Neural progenitor cell (in vitro differentiated cells): ENCODE measurements at regions not wholly inside any gene's neighbourhood (a gene's known extent, or its start where the extent isn't known, plus 50 kb on each side); places are given as distances from the start of the nearest gene placed in this dataset.

Experiments used
- DNase-seq: peaks from one replicate; pipeline ENCODE4 v3.0.0-alpha.2; 2016; ENCODE audit warnings: low spot score
- H2AFZ ChIP-seq: fragments of 200-600 bp; sonication (generic); replicated peaks from 2 replicates; pipeline ENCODE4 v1.6.1; 2016; ENCODE audit warnings: antibody characterized with exemption
- H3F3A ChIP-seq: fragments of 200-600 bp; sonication (generic); 2 replicates; pipeline ENCODE4 v1.6.1; 2016; ENCODE audit warnings: antibody characterized with exemption, low read depth
- H3K27ac ChIP-seq: fragments of 200-600 bp; sonication (generic); 2 replicates; pipeline ENCODE4 v1.5.1; 2016; ENCODE audit warnings: mild to moderate bottlenecking
- H3K27me3 ChIP-seq: fragments of 200-600 bp; sonication (generic); 2 replicates; pipeline ENCODE4 v1.6.1; 2016; ENCODE audit warnings: mild to moderate bottlenecking, moderate library complexity
- H3K36me3 ChIP-seq: fragments of 200-600 bp; sonication (generic); 2 replicates; pipeline ENCODE4 v1.5.1; 2016
- H3K4me1 ChIP-seq: fragments of 200-600 bp; sonication (generic); 2 replicates; pipeline ENCODE4 v1.6.1; 2016; ENCODE audit warnings: mixed run types
- H3K4me2 ChIP-seq: fragments of 200-600 bp; sonication (generic); 2 replicates; pipeline ENCODE4 v1.6.1; 2016
- H3K4me3 ChIP-seq: fragments of 200-600 bp; sonication (generic); 2 replicates; pipeline ENCODE4 v1.5.1; 2016
- H3K79me2 ChIP-seq: fragments of 200-600 bp; sonication (generic); 2 replicates; pipeline ENCODE4 v1.6.1; 2016; ENCODE audit warnings: low read depth
- H3K9ac ChIP-seq: fragments of 200-600 bp; sonication (generic); 2 replicates; pipeline ENCODE4 v1.6.1; 2016
- H3K9me3 ChIP-seq: fragments of 200-600 bp; sonication (generic); 2 replicates; pipeline ENCODE4 v1.5.1; 2016; ENCODE audit warnings: low read depth
- H4K20me1 ChIP-seq: fragments of 200-600 bp; sonication (generic); 2 replicates; pipeline ENCODE4 v1.6.1; 2016; ENCODE audit warnings: low read depth
- H3K27ac Mint-ChIP-seq: 3 replicates; pipeline ENCODE4 v1.8.0; 2021; ENCODE audit warnings: mixed read lengths
- H3K27me3 Mint-ChIP-seq: 2 replicates; pipeline ENCODE4 v1.8.0; 2022; ENCODE audit warnings: low read depth, mild to moderate bottlenecking, inconsistent platforms, moderate library complexity, mixed read lengths; ENCODE audit not compliant: insufficient read depth
- H3K36me3 Mint-ChIP-seq: 3 replicates; pipeline ENCODE4 v1.8.0; 2021; ENCODE audit warnings: mixed read lengths
- H3K4me1 Mint-ChIP-seq: 3 replicates; pipeline ENCODE4 v1.8.0; 2021; ENCODE audit warnings: mixed read lengths
- H3K4me3 Mint-ChIP-seq: 3 replicates; pipeline ENCODE4 v1.8.0; 2021; ENCODE audit warnings: mild to moderate bottlenecking, moderate library complexity, mixed read lengths
- H3K9me3 Mint-ChIP-seq: 3 replicates; pipeline ENCODE4 v1.8.0; 2020; ENCODE audit warnings: mixed read lengths
- CTCF ChIP-seq: fragments of 200-600 bp; sonication (generic); IDR thresholded peaks from 2 replicates; pipeline ENCODE4 v1.5.1; 2017; ENCODE audit warnings: antibody characterized with exemption, mild to moderate bottlenecking
- EZH2 ChIP-seq: fragments of 200-600 bp; sonication (generic); IDR thresholded peaks from 2 replicates; pipeline ENCODE4 v1.6.1; 2017; ENCODE audit warnings: antibody characterized with exemption, mild to moderate bottlenecking, moderate library complexity
- EZH2phosphoT487 ChIP-seq: fragments of 200-600 bp; sonication (generic); IDR thresholded peaks from 2 replicates; pipeline ENCODE4 v1.6.1; 2017; ENCODE audit warnings: antibody characterized with exemption

DNA sequence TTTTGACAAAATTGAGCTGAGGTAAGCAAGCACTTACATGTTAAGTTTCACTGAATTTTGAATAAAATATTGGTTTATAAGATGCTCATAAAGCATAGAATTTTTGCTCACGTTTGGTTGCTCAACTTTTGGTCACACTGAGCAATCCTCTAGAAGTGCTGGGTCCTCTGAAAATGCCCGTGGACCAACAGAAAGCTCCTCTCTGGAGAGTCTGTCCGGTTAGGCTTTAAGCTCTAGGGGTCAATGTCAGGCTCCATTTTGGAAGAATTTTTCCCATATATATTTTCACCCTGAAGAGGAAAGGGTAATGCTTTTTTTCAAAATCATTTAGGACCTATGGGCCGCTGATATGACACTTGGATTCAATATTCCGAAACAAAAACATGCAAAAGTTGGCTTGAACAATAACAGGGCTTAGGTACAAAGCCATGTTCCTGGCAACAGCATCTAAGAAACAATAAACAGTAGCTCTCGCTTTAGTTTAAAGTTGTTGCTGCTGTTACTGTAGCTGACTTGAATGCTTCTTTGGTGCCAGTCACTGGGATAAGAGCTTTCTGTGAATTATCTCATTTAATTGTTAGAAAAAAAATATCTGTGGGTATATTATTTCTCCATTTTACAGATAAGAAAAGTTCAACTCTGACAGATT is 131.7 kb upstream of the ESRRG start:
- H3K4me2 ChIP-seq, result no peak overlapping the region
- no peaks in the 10 kb centered on the region for H3K36me3 Mint-ChIP-seq

GRCh38 chr1:216851073-216851472 is 127.8 kb upstream of the ESRRG start:
- H3K4me1 ChIP-seq, result peaks cover 14% of the 10 kb centered on the region
- no peak overlapping the region for H3K4me3 Mint-ChIP-seq
- no peak overlapping the region for H2AFZ ChIP-seq
- no peaks in the 10 kb centered on the region for H3K36me3 Mint-ChIP-seq
- no peaks in the 10 kb centered on the region for H3K27me3 Mint-ChIP-seq
- H3K27ac ChIP-seq, result no peak overlapping the region
- no peaks in the 10 kb centered on the region for H3K27me3 ChIP-seq
- peaks cover 3% of the 10 kb centered on the region for H3K4me1 Mint-ChIP-seq
- H3K9me3 Mint-ChIP-seq, result no peaks in the 10 kb centered on the region
- no peak overlapping the region for H3K4me3 ChIP-seq
- no peaks in the 10 kb centered on the region for H3K36me3 ChIP-seq
- H3K27ac Mint-ChIP-seq, result no peak overlapping the region
- peaks cover 8% of the 10 kb centered on the region for H3F3A ChIP-seq
- no peaks in the 10 kb centered on the region for H4K20me1 ChIP-seq
- H3K9ac ChIP-seq, result no peak overlapping the region
- TF ChIP-seq CTCF, result no peak
- no peak for TF ChIP-seq EZH2
- no peak for TF ChIP-seq EZH2phosphoT487
- DNase-seq, result no peak
- no peaks in the 10 kb centered on the region for H3K79me2 ChIP-seq
- no peaks in the 10 kb centered on the region for H3K9me3 ChIP-seq
- H3K4me2 ChIP-seq, result no peak overlapping the region

More for the DNA sequence above, 131.7 kb upstream of the ESRRG start:
- H3K9me3 Mint-ChIP-seq, result no peaks in the 10 kb centered on the region
- Histone ChIP-seq H3K27ac (no peak overlapping the region), H3K4me3 (no peak overlapping the region), H2AFZ (no peak overlapping the region), H3K36me3 (no peaks in the 10 kb centered on the region), H4K20me1 (no peaks in the 10 kb centered on the region), H3K4me1 (peaks cover 14% of the 10 kb centered on the region), H3F3A (peaks cover 8% of the 10 kb centered on the region), H3K9me3 (no peaks in the 10 kb centered on the region), H3K79me2 (no peaks in the 10 kb centered on the region), H3K27me3 (no peaks in the 10 kb centered on the region), H3K9ac (no peak overlapping the region)
- H3K27ac Mint-ChIP-seq, result no peak overlapping the region
- no peak for TF ChIP-seq EZH2phosphoT487
- no peaks in the 10 kb centered on the region for H3K27me3 Mint-ChIP-seq
- DNase-seq, result no peak
- H3K4me1 Mint-ChIP-seq, result peaks cover 10% of the 10 kb centered on the region
- no peak overlapping the region for H3K4me3 Mint-ChIP-seq

GRCh38 chr1:216849146-216849545 is 125.9 kb upstream of the ESRRG start:
- Histone ChIP-seq H3K36me3 (no peaks in the 10 kb centered on the region), H4K20me1 (no peaks in the 10 kb centered on the region), H2AFZ (no peak overlapping the region), H3F3A (peaks cover 8% of the 10 kb centered on the region), H3K27ac (no peak overlapping the region), H3K9ac (no peak overlapping the region), H3K4me2 (no peak overlapping the region), H3K4me1 (peaks cover 7% of the 10 kb centered on the region), H3K27me3 (no peaks in the 10 kb centered on the region), H3K79me2 (no peaks in the 10 kb centered on the region), H3K4me3 (no peak overlapping the region), H3K9me3 (no peaks in the 10 kb centered on the region)
- no peak for DNase-seq
- H3K4me3 Mint-ChIP-seq, result no peak overlapping the region
- no peaks in the 10 kb centered on the region for H3K4me1 Mint-ChIP-seq
- no peaks in the 10 kb centered on the region for H3K36me3 Mint-ChIP-seq
- H3K9me3 Mint-ChIP-seq, result no peaks in the 10 kb centered on the region
- no peak overlapping the region for H3K27ac Mint-ChIP-seq
- no peaks in the 10 kb centered on the region for H3K27me3 Mint-ChIP-seq
- no peak for TF ChIP-seq EZH2phosphoT487
- TF ChIP-seq CTCF, result no peak
- no peak for TF ChIP-seq EZH2

GRCh38 chr1:216847397-216848036 is 124.3 kb upstream of the ESRRG start:
- H3K9me3 Mint-ChIP-seq, result no peaks in the 10 kb centered on the region
- no peaks in the 10 kb centered on the region for H3K9me3 ChIP-seq
- H2AFZ ChIP-seq, result no peak overlapping the region

More at GRCh38 chr1:216847397-216848036, 124.3 kb upstream of the ESRRG start:
- H3K27me3 Mint-ChIP-seq, result no peaks in the 10 kb centered on the region
- H3K27ac Mint-ChIP-seq, result no peak overlapping the region
- Histone ChIP-seq H3K4me1 (no peaks in the 10 kb centered on the region), H3K27me3 (no peaks in the 10 kb centered on the region), H3K4me3 (no peak overlapping the region), H3K36me3 (no peaks in the 10 kb centered on the region), H3K9ac (no peak overlapping the region), H3K4me2 (no peak overlapping the region), H3F3A (no peaks in the 10 kb centered on the region), H3K79me2 (no peaks in the 10 kb centered on the region), H4K20me1 (no peaks in the 10 kb centered on the region), H3K27ac (no peak overlapping the region)
- no peak overlapping the region for H3K4me3 Mint-ChIP-seq
- DNase-seq, result no peak
- TF ChIP-seq EZH2 (no peak), CTCF (no peak), EZH2phosphoT487 (no peak)
- H3K36me3 Mint-ChIP-seq, result no peaks in the 10 kb centered on the region
- no peaks in the 10 kb centered on the region for H3K4me1 Mint-ChIP-seq
